WTC11 (cell line): ENCODE measurements at regions not wholly inside any gene's neighbourhood (a gene's known extent, or its start where the extent isn't known, plus 50 kb on each side); places are given as distances from the start of the nearest gene placed in this dataset.

Experiments used
- ATAC-seq: fragments of 200-7000 bp; cut with Tn5 transposase; 2 replicates; pipeline ENCODE4 v1.10.0; 2021; ENCODE audit warnings: mild to moderate bottlenecking, moderate library complexity
- CTCF ChIA-PET: fragments of 300-600 bp; sonication (Branson Sonifier 250); formaldehyde crosslinking; loops from one replicate; lab custom pipeline; 2021; ENCODE audit warnings: antibody characterized with exemption; lab: Charles Lee
- POLR2A ChIA-PET: fragments of 350-600 bp; sonication (Branson Sonifier 250); formaldehyde crosslinking; loops from one replicate; lab custom pipeline; 2021; ENCODE audit warnings: antibody characterized with exemption; lab: Charles Lee
- DNase-seq: peaks from one replicate; pipeline ENCODE4 v3.0.0; 2021; ENCODE audit warnings: low spot score
- H3K27ac Mint-ChIP-seq: 2 replicates; pipeline ENCODE4 v1.8.0; 2021; ENCODE audit warnings: mixed read lengths
- H3K27me3 Mint-ChIP-seq: 2 replicates; pipeline ENCODE4 v1.8.0; 2021; ENCODE audit warnings: low read depth, mild to moderate bottlenecking, moderate library complexity, mixed read lengths
- H3K36me3 Mint-ChIP-seq: 2 replicates; pipeline ENCODE4 v1.8.0; 2021; ENCODE audit warnings: mixed read lengths
- H3K4me1 Mint-ChIP-seq: 2 replicates; pipeline ENCODE4 v1.8.0; 2022; ENCODE audit warnings: mixed read lengths
- H3K4me3 Mint-ChIP-seq: 2 replicates; pipeline ENCODE4 v1.8.0; 2021; ENCODE audit warnings: mild to moderate bottlenecking, moderate library complexity, mixed read lengths
- H3K9me3 Mint-ChIP-seq: 2 replicates; pipeline ENCODE4 v1.8.0; 2021; ENCODE audit warnings: mixed read lengths
- ATF1 ChIP-seq: sonication (generic); formaldehyde crosslinking; IDR thresholded peaks from 2 replicates; pipeline ENCODE4 v1.8.1; 2023; ENCODE audit warnings: mild to moderate bottlenecking, moderate library complexity, missing genetic modification reagents
- ATF6 ChIP-seq: sonication (generic); formaldehyde crosslinking; IDR thresholded peaks from 2 replicates; pipeline ENCODE4 v1.8.1; 2023; ENCODE audit warnings: mild to moderate bottlenecking, missing genetic modification reagents
- CREB1 ChIP-seq: sonication (generic); formaldehyde crosslinking; IDR thresholded peaks from 2 replicates; pipeline ENCODE4 v1.8.0; 2023; ENCODE audit warnings: mild to moderate bottlenecking, missing genetic modification reagents
- CTCF ChIP-seq: fragments of 200-600 bp; IDR thresholded peaks from 2 replicates; pipeline ENCODE4 v1.8.0; 2022; ENCODE audit warnings: antibody characterized with exemption
- ELF4 ChIP-seq: sonication (generic); formaldehyde crosslinking; IDR thresholded peaks from 2 replicates; pipeline ENCODE4 v1.8.1; 2022; ENCODE audit warnings: low read depth, mild to moderate bottlenecking, moderate library complexity, missing genetic modification reagents
- EMX1 ChIP-seq: fragments of 250-450 bp; sonication (Bioruptor Pico); IDR thresholded peaks from 2 replicates; pipeline ENCODE4 v1.8.0; 2021; ENCODE audit warnings: mild to moderate bottlenecking
- FOXP1 ChIP-seq: sonication (generic); formaldehyde crosslinking; IDR thresholded peaks from 2 replicates; pipeline ENCODE4 v1.8.0; 2022; ENCODE audit warnings: missing genetic modification reagents, mild to moderate bottlenecking, moderate library complexity, borderline replicate concordance
- IRF2 ChIP-seq: sonication (generic); formaldehyde crosslinking; IDR thresholded peaks from 2 replicates; pipeline ENCODE4 v1.8.0; 2022; ENCODE audit warnings: low read depth, missing genetic modification reagents, borderline replicate concordance
- MLX ChIP-seq: sonication (generic); formaldehyde crosslinking; IDR thresholded peaks from 2 replicates; pipeline ENCODE4 v1.8.1; 2023; ENCODE audit warnings: mild to moderate bottlenecking, missing genetic modification reagents, moderate library complexity
- NFATC4 ChIP-seq: fragments of 250-450 bp; sonication (Bioruptor Pico); IDR thresholded peaks from 2 replicates; pipeline ENCODE4 v1.9.0; 2021; ENCODE audit warnings: mild to moderate bottlenecking
- NFYB ChIP-seq: sonication (generic); formaldehyde crosslinking; conservative IDR thresholded peaks from 2 replicates; pipeline ENCODE4 v1.8.0; 2022; ENCODE audit warnings: low read depth, missing genetic modification reagents
- NR2C2 ChIP-seq: sonication (generic); formaldehyde crosslinking; IDR thresholded peaks from 2 replicates; pipeline ENCODE4 v1.8.0; 2022; ENCODE audit warnings: mild to moderate bottlenecking, missing genetic modification reagents
- TEAD1 ChIP-seq: sonication (generic); formaldehyde crosslinking; IDR thresholded peaks from 2 replicates; pipeline ENCODE4 v1.8.0; 2022; ENCODE audit warnings: mild to moderate bottlenecking, missing genetic modification reagents
- TEAD4 ChIP-seq: sonication (generic); formaldehyde crosslinking; IDR thresholded peaks from 2 replicates; pipeline ENCODE4 v1.8.0; 2022; ENCODE audit warnings: mild to moderate bottlenecking, missing genetic modification reagents
- TP53 ChIP-seq: sonication (generic); formaldehyde crosslinking; IDR thresholded peaks from 2 replicates; pipeline ENCODE4 v1.8.1; 2023; ENCODE audit warnings: mild to moderate bottlenecking, missing genetic modification reagents
- ZNF121 ChIP-seq: sonication (generic); formaldehyde crosslinking; IDR thresholded peaks from 2 replicates; pipeline ENCODE4 v1.8.0; 2023; ENCODE audit warnings: missing genetic modification reagents
- ZNF219 ChIP-seq: sonication (generic); formaldehyde crosslinking; IDR thresholded peaks from 2 replicates; pipeline ENCODE4 v1.8.0; 2023; ENCODE audit warnings: missing genetic modification reagents, mild to moderate bottlenecking, borderline replicate concordance
- ZNF396 ChIP-seq: fragments of 250-450 bp; sonication (Bioruptor Pico); IDR thresholded peaks from 2 replicates; pipeline ENCODE4 v1.8.0; 2021; ENCODE audit warnings: mild to moderate bottlenecking, moderate library complexity, borderline replicate concordance
- ZNF423 ChIP-seq: fragments of 250-450 bp; sonication (Bioruptor Pico); IDR thresholded peaks from 2 replicates; pipeline ENCODE4 v2.1.2; 2022; ENCODE audit warnings: mild to moderate bottlenecking, moderate library complexity
- TF ChIP-seq, protein P1 (sequence below): sonication (generic); formaldehyde crosslinking; IDR thresholded peaks from 2 replicates; pipeline ENCODE4 v1.8.1; 2022; ENCODE audit warnings: mild to moderate bottlenecking, missing genetic modification reagents, moderate library complexity, borderline replicate concordance
- TF ChIP-seq, protein P2 (sequence below): sonication (generic); formaldehyde crosslinking; conservative IDR thresholded peaks from 2 replicates; pipeline ENCODE4 v1.8.1; 2023; ENCODE audit warnings: mild to moderate bottlenecking, low read depth, missing genetic modification reagents, moderate library complexity
- TF ChIP-seq, protein P3 (sequence below): fragments of 250-450 bp; sonication (Bioruptor Pico); IDR thresholded peaks from 2 replicates; pipeline ENCODE4 v1.9.0; 2021; ENCODE audit warnings: mild to moderate bottlenecking

- TF ChIP-seq CTCF (no peak), CREB1 (no peak), ZNF423 (CRISPR knock-in tag) (no peak)
These were observed 75.7 kb upstream of the TEX13D start (continued) for GRCh38 chrX:124256629-124257380.

- no peak overlapping the region for H3K4me3 Mint-ChIP-seq
- DNase-seq = no peak
- ChIA-PET CTCF (no interaction called here), POLR2A (no interaction called here)
- H3K36me3 Mint-ChIP-seq = no peaks in the 10 kb centered on the region
- H3K9me3 Mint-ChIP-seq = no peaks in the 10 kb centered on the region
- TF ChIP-seq ZNF396 (CRISPR knock-in tag) (no peak), IRF2 (CRISPR knock-in tag) (no peak), ZNF121 (CRISPR knock-in tag) (no peak), NR2C2 (no peak), EMX1 (CRISPR knock-in tag) (no peak), NFATC4 (no peak), TEAD4 (CRISPR knock-in tag) (no peak), FOXP1 (no peak), TEAD1 (CRISPR knock-in tag) (no peak), ATF1 (CRISPR knock-in tag) (no peak), ATF6 (CRISPR knock-in tag) (no peak), NFYB (CRISPR knock-in tag) (no peak), ELF4 (CRISPR knock-in tag) (no peak), MLX (CRISPR knock-in tag) (no peak), CTCF (no peak), TP53 (no peak), ZNF219 (CRISPR knock-in tag) (no peak)
- TF ChIP-seq, protein P1, sequence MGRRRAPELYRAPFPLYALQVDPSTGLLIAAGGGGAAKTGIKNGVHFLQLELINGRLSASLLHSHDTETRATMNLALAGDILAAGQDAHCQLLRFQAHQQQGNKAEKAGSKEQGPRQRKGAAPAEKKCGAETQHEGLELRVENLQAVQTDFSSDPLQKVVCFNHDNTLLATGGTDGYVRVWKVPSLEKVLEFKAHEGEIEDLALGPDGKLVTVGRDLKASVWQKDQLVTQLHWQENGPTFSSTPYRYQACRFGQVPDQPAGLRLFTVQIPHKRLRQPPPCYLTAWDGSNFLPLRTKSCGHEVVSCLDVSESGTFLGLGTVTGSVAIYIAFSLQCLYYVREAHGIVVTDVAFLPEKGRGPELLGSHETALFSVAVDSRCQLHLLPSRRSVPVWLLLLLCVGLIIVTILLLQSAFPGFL (CRISPR knock-in tag) = no peak
- TF ChIP-seq, protein P2, sequence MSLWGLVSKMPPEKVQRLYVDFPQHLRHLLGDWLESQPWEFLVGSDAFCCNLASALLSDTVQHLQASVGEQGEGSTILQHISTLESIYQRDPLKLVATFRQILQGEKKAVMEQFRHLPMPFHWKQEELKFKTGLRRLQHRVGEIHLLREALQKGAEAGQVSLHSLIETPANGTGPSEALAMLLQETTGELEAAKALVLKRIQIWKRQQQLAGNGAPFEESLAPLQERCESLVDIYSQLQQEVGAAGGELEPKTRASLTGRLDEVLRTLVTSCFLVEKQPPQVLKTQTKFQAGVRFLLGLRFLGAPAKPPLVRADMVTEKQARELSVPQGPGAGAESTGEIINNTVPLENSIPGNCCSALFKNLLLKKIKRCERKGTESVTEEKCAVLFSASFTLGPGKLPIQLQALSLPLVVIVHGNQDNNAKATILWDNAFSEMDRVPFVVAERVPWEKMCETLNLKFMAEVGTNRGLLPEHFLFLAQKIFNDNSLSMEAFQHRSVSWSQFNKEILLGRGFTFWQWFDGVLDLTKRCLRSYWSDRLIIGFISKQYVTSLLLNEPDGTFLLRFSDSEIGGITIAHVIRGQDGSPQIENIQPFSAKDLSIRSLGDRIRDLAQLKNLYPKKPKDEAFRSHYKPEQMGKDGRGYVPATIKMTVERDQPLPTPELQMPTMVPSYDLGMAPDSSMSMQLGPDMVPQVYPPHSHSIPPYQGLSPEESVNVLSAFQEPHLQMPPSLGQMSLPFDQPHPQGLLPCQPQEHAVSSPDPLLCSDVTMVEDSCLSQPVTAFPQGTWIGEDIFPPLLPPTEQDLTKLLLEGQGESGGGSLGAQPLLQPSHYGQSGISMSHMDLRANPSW (CRISPR knock-in tag) = no peak
- TF ChIP-seq, protein P3, sequence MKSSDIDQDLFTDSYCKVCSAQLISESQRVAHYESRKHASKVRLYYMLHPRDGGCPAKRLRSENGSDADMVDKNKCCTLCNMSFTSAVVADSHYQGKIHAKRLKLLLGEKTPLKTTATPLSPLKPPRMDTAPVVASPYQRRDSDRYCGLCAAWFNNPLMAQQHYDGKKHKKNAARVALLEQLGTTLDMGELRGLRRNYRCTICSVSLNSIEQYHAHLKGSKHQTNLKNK (CRISPR knock-in tag) = no peak
- H3K4me1 Mint-ChIP-seq = peaks cover 7% of the 10 kb centered on the region
- H3K27me3 Mint-ChIP-seq = no peaks in the 10 kb centered on the region
- no peak for ATAC-seq
- H3K27ac Mint-ChIP-seq = no peak overlapping the region
These were observed 74.3 kb upstream of the TEX13D start for GRCh38 chrX:124257924-124258702.
